NOMO-1 treated with DMSO at 0.1 percent for 48 hours (cell line): ENCODE measurements at regions not wholly inside any gene's neighbourhood (a gene's known extent, or its start where the extent isn't known, plus 50 kb on each side); places are given as distances from the start of the nearest gene placed in this dataset.

Source experiments
- DNase-seq: peaks from one replicate; lab custom pipeline; 2025; ENCODE audit not compliant: unreplicated experiment; lab: John Stamatoyannopoulos, UW

- DNase-seq = no peak
Measured at GRCh38 chr5:166367391-166367790, 1924.1 kb upstream of the WWC1 start.

DNA sequence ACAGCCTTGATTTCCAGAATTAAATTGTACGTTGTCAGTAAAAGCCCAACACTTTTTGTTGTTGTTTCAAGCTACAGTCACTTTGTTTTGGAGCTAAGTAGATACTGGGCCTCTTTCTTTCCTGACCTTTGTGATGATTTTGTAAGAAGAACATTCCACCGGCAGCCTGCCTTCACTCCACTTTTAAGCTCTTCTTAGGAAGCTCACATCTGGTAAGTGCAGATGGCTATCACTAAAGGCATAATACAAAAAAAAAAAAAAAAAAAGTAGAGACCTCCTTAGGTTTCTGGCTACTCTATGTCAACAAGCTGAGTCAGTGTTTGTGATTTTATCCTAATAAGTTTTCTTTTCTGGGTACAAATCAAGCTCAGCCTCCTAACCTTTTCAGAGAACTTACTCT is 1922.1 kb upstream of the WWC1 start:
- DNase-seq = no peak

- no peak for DNase-seq
Measured at GRCh38 chr5:166369807-166370206, 1921.6 kb upstream of the WWC1 start.

DNA sequence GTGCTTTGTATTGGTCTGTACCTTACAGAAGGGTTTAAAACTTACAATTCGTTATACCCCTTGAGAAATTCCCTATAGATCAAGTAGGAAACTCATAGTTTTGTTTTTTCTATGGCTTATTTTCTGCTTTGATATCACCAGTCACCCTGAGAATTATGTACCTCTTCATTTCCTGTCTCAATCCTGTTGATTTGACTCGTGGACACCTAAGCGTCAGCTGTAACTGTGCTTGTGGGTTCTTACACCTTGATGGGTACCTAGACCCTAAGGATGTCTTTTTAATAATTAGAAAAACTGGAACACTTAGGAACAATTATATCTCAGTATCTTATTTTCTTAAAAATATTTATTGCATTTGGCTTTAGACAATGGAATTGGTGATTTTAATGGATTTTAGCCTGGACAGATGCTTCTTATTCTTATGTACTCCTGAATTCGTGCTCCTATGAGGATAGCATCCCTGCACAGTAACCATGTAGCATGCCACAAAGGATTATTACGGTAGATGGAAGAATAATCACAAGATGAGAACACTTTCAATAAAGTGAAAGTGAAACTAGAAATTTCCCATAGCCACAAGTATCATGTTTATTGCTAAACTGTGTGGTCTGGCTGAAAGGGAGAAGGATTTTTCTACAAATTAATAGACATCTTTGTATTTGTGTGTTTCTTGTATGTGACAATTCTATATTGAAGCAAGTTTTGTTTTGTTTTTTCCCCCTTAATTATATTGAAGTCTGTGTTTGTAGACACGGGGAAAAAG is 1920.3 kb upstream of the WWC1 start:
- peak; percentile 4 for DNase-seq

- no peak for DNase-seq
Measured at GRCh38 chr5:166373817-166374216, 1917.6 kb upstream of the WWC1 start.

DNA sequence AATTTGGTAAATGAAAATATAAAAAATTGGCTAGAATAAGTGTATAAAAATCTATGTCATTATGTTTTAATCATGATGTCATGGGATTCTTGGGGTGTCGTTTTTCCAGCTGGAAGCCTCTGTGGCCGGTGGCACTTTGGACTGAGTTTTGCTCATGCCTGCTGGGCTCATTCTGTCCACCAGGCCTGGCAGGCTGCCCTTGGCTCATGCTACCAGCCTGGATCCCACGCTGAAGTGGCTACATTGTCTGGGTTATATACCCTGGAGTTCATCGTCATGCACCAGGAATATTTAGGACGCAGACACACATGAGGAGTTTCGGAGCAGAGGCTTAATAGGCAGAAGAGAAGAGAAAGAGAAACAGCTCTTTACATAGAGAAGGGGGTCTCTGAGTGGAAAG is 1913.7 kb upstream of the WWC1 start:
- no peak for DNase-seq

- no peak for DNase-seq
Measured at GRCh38 chr5:166379517-166379916, 1911.9 kb upstream of the WWC1 start.

- DNase-seq = no peak
Measured at GRCh38 chr5:166382031-166382430, 1909.4 kb upstream of the WWC1 start.

- DNase-seq = no peak
Measured at GRCh38 chr5:166398131-166398530, 1893.3 kb upstream of the WWC1 start.

DNA sequence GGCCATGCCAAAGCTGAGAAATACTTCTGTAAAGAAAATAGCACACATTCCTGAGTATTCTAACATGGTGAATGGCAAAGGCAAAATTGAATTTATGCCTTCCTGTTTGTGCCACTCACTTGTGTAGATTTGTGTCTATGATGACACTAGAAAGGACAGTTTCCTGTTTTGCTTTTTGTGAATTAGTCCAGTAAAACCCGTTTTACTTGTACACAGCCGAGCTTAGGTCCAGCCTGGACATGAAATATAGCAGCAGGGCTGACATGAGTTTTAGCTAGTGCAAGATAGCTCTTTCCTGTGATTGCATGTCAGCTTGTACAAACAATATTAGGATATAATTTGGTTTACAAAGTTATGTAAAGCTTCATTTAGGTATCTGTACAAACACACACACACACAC is 1891.7 kb upstream of the WWC1 start:
- DNase-seq = no peak

DNA sequence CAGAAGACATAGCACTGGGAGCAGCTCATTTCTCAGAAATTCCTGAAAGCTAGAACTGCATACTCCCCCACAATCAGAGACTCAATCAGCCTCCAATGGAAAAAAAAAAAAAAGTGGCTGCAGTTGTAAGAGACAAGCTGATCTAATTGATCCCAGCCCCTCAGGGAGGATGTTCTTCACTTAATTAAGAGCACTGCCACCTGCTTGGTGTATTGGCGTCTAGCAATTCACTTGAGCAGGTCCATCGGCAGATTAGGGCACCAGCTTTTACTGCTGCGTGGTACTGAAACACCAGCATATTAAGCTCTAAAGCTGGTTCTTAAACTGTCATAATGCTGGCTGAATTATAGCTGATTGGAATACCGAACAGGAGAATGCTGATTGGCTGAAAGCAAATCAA is 1890.1 kb upstream of the WWC1 start:
- no peak for DNase-seq

GRCh38 chr5:166412191-166412590 is 1879.3 kb upstream of the WWC1 start:
- DNase-seq = no peak

GRCh38 chr5:166427211-166427610 is 1864.2 kb upstream of the WWC1 start:
- DNase-seq = no peak

- DNase-seq = no peak
Measured at GRCh38 chr5:166428264-166428803, 1863.1 kb upstream of the WWC1 start.

DNA sequence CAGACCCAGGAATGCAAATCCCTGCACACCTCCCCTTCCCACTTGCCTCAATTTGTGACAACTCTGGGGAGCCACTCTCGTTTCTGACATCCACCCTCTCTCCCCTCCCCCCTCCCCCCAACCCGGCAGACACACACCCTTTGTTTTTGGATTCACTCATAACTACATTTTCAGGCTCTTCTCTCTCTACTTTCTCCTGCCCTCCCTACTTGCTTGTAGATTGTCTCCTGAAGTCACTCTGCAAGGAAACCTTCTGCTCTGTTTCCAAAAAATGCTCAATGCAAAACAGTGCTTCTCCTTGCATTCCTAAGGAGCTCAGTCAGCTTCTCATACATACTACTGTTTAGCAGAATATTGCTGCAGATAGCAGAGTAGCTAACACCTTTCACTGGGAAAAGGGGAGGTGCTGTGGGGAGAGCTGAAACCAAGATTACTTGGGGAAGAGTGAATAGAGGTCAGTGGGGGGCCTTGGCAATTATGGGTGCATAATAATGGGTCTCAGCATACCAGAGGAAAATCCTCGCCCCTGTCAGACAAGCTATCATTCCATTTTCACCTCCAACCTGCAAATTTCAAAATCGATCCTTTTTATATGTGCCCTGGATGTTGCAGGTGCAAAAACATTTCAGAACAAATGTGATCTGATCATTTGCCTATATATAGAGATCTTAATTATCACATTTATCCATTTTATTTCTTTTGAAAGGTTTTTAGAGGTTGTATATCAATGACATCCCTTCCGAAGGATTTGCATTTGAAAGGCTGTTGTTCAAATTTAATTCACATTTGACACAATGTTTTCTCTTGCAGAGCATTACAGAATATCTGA is 1860.7 kb upstream of the WWC1 start:
- no peak for DNase-seq

- no peak for DNase-seq
Measured at GRCh38 chr5:166431456-166431855, 1860.0 kb upstream of the WWC1 start.

DNA sequence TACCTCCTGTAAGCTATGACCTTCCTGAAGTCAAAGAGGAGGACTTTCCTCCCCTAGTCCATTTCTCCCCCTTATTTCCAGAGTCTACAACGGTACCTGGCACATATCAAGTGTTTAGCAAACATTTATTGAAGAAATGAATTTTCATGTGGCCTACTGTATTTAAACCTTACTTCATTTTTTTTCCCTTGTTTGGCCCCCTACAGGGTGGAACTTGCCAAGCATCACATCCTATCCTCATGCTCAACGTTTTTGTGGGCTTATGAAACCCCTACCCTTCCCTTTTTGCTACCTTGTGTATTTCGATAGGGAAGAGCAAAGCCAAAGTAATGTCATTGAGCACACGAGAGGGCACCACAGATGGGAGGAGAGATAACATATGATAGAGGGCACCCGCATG is 1857.8 kb upstream of the WWC1 start:
- no peak for DNase-seq

DNA sequence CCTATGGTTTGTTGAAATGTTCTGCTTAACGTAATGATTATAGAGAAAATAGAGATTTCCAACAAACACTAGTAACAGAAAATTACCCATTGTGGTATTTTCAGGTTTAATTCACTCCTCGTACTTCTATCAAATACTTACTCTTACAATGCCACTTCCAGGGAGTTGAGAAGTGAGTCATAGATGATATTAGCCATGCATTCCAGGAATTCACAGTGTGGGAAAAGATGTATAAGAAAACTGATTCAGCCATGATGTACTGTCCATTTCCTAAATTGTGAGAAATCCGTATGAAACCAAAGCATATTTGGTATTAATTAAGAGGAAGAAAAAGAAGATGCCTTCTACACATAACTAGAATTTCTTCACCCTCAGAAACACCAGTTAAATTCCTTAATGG is 1854.6 kb upstream of the WWC1 start:
- DNase-seq = no peak

- no peak for DNase-seq
Measured at GRCh38 chr5:166486348-166486747, 1805.1 kb upstream of the WWC1 start.

DNA sequence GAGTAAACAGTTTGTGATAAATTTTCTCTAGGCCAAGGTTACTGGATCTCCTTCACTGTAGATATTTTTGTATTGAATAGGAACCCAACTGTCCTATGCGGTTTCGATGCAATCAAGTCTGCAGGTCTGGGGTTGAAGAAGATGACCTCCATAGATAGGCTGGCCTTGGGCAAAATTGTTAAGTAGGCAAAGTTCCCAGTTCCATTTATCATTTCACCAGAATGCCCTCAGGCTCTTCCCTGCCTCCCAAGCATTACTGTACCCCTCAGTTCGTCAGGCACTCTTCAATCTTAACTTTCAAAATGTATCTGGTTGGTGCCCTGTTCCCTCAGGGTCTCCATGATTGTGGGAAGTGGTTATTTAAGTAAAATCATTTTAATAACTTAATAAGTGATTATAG is 1802.9 kb upstream of the WWC1 start:
- no peak for DNase-seq

- no peak for DNase-seq
Measured at GRCh38 chr5:166493040-166493439, 1798.4 kb upstream of the WWC1 start.

DNA sequence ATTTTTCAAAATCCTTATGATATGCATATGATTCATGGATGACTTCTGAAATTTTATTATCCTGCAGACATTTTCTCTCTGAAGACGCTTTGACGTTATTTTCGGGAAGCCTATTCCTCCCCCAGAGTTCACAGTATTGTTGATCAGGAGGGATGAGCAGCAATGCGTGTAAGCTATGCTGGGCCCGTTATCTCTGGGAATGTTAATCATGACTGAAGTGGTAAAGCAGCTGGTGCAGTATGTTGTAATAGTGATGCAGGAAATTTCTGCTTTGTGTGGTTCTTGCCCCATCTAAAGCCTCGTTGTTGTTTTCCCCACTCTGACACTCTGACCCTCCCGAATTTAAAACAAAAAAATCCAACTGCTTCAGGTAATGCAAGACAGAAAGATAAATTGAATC is 1797.8 kb upstream of the WWC1 start:
- no peak for DNase-seq
